SK-N-MC (cell line): ENCODE measurements at regions not wholly inside any gene's neighbourhood (a gene's known extent, or its start where the extent isn't known, plus 50 kb on each side); places are given as distances from the start of the nearest gene placed in this dataset.

Experiments used
- EZH2 ChIP-seq: fragments of 200-600 bp; sonication (generic); IDR thresholded peaks from one replicate; pipeline ENCODE4 v1.6.1; 2017; ENCODE audit warnings: antibody characterized with exemption
- POLR2AphosphoS5 ChIP-seq: IDR thresholded peaks from 2 replicates; pipeline ENCODE4 v1.6.1; 2012; ENCODE audit warnings: mild to moderate bottlenecking, low read depth, low read length, borderline replicate concordance

DNA sequence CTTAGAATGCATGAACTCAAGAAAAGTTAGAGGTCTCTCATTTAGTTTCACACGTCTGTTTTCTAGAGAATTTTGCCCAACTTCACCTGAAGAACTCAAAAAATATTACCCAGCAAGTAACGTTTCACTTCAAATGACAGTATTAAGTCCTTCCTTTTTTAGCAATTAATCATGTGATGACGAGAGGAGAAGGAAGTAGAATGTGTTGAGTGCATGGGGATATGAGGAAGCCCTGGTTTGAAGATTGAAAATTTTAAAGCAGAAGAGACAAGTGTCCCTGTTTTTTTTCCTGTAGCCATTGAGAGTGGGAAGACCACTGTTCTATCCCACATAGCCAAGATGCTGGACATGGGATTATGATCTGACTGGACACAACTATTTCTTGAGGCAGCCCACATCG, 406.3 kb upstream of the CPEB2 start:
- TF ChIP-seq EZH2 (no peak), POLR2AphosphoS5 (no peak)
